ENCODE measurements at regions not wholly inside any gene's neighbourhood (a gene's known extent, or its start where the extent isn't known, plus 50 kb on each side); places are given as distances from the start of the nearest gene placed in this dataset.

DNA sequence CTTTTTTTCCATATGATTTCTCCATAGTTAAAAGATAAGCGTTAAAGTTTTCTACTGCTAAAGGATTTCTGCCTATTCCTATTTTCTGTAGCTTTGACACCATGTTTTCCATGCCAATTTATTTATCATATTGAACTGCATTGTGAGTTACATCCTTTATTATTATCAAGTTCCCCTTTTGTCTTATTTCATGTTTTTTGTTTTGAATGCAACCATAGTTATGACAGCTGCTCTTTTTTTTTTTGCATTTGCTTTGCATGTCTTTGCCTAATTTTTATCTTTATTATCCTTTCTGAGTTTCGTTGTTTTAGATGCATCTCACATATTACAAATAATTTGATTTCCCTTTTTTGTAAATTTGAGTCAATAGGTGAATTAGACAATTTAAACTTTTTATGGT is 161.5 kb downstream of the DEPDC1B start:
- Mint-ChIP-seq H3K27me3 (ENCODE audit: low read depth) (no peaks in the 10 kb centered on the region), H3K4me3 (no peak overlapping the region), H3K36me3 (ENCODE audit: insufficient read depth in 1 of 3, low read depth in 3 of 3) (peaks cover 0 to 13% (median 0%) of the 10 kb centered on the region in 3 experiments; a peak in 3 of 7 replicates), H3K27ac (no peak overlapping the region), H3K4me1 (peaks cover 24 to 36% of the 10 kb centered on the region in 2 experiments), H3K9me3 (peaks cover 4 to 13% of the 10 kb centered on the region in 2 experiments; a peak in 3 of 5 replicates)
- H3K79me1 ChIP-seq (ENCODE audit: insufficient read depth, low read depth, low read length, poor library complexity, severe bottlenecking) = no peaks in the 10 kb centered on the region
- TF ChIP-seq, protein P1, sequence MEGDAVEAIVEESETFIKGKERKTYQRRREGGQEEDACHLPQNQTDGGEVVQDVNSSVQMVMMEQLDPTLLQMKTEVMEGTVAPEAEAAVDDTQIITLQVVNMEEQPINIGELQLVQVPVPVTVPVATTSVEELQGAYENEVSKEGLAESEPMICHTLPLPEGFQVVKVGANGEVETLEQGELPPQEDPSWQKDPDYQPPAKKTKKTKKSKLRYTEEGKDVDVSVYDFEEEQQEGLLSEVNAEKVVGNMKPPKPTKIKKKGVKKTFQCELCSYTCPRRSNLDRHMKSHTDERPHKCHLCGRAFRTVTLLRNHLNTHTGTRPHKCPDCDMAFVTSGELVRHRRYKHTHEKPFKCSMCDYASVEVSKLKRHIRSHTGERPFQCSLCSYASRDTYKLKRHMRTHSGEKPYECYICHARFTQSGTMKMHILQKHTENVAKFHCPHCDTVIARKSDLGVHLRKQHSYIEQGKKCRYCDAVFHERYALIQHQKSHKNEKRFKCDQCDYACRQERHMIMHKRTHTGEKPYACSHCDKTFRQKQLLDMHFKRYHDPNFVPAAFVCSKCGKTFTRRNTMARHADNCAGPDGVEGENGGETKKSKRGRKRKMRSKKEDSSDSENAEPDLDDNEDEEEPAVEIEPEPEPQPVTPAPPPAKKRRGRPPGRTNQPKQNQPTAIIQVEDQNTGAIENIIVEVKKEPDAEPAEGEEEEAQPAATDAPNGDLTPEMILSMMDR (conservative IDR thresholded peaks at IDR 0.05) = no peak
- H3K79me2 ChIP-seq (ENCODE audit: insufficient read depth, low read length) = no peaks in the 10 kb centered on the region
- H3K14ac ChIP-seq (ENCODE audit: insufficient read depth, low read length) = no peak overlapping the region
- H3K4me1 ChIP-seq (ENCODE audit: insufficient read depth, low read length) = peaks cover 2% of the 10 kb centered on the region; the same call in 1 of the 2 replicates
- H3K27ac ChIP-seq (ENCODE audit: insufficient read length, low read depth, low read length) = no peak overlapping the region
- H3K4ac ChIP-seq (ENCODE audit: low read depth, low read length) = no peak overlapping the region
- H4K20me1 ChIP-seq (ENCODE audit: control insufficient read depth, insufficient read depth, insufficient read length) = no peaks in the 10 kb centered on the region
- H3K23ac ChIP-seq (ENCODE audit: insufficient read length, low read depth, low read length) = no peak overlapping the region
- H2BK5ac ChIP-seq (ENCODE audit: insufficient read length, low read length) = no peak overlapping the region
- WGBS (ENCODE audit: extremely low coverage, insufficient read length, low lambda C conversion rate) = no CpG with 5 or more reads among the region's 2 CpGs
- no peaks in the 10 kb centered on the region for H3K27me3 ChIP-seq (ENCODE audit: insufficient read depth, low read length)
- H2AFZ ChIP-seq (ENCODE audit: low read length) = no peak overlapping the region
- no peak overlapping the region for H2BK15ac ChIP-seq (ENCODE audit: low read depth, low read length)
- H2BK20ac ChIP-seq (ENCODE audit: low read depth, low read length, poor library complexity, severe bottlenecking) = no peak overlapping the region
- no peak overlapping the region for H3K56ac ChIP-seq (ENCODE audit: insufficient read length, low read depth, low read length)
- H3K4me2 ChIP-seq (ENCODE audit: insufficient read depth, insufficient read length, low read length) = no peak overlapping the region
- DNase-seq = no peak
- H4K91ac ChIP-seq (ENCODE audit: insufficient read length, low read depth, low read length) = no peak overlapping the region
- H2AK5ac ChIP-seq (ENCODE audit: insufficient read length, low read length) = no peak overlapping the region
- no peaks in the 10 kb centered on the region for H3K9me3 ChIP-seq (ENCODE audit: control insufficient read depth, low read depth, low read length)
- H2BK12ac ChIP-seq (ENCODE audit: insufficient read length, low read depth, low read length) = no peak overlapping the region
- H3K23me2 ChIP-seq (ENCODE audit: insufficient read length, low read depth, low read length, poor library complexity, severe bottlenecking) = no peaks in the 10 kb centered on the region
- H3T11ph ChIP-seq (ENCODE audit: low read length) = no peak overlapping the region
- H3K9ac ChIP-seq (ENCODE audit: extremely low read depth, insufficient read length, low read length) = no peak overlapping the region
- no peak overlapping the region for H3K18ac ChIP-seq (ENCODE audit: insufficient read length, low read depth, low read length)
- no peak overlapping the region for H4K5ac ChIP-seq (ENCODE audit: insufficient read length, low read depth, low read length)
- no peak overlapping the region for H4K8ac ChIP-seq (replicated peaks; ENCODE audit: insufficient read length, low read depth, low read length)
- H2BK120ac ChIP-seq (ENCODE audit: low read depth, low read length, poor library complexity, severe bottlenecking) = no peak overlapping the region

Measured in H9 (cell line).